GM23338 (cell line): ENCODE measurements at regions not wholly inside any gene's neighbourhood (a gene's known extent, or its start where the extent isn't known, plus 50 kb on each side); places are given as distances from the start of the nearest gene placed in this dataset.

Experiments
- ATAC-seq: fragments of 200-7000 bp; cut with Tn5 transposase; 3 replicates; pipeline ENCODE4 v1.9.1; 2020
- DNase-seq: peaks from one replicate; pipeline ENCODE4 v3.0.0-alpha.2; 2015; ENCODE audit warnings: low spot score
- H2AFZ ChIP-seq: fragments of 200-600 bp; sonication (generic); 2 replicates; pipeline ENCODE4 v1.8.0; 2016; ENCODE audit warnings: antibody characterized with exemption, mild to moderate bottlenecking, moderate library complexity
- H3F3A ChIP-seq: fragments of 200-600 bp; sonication (generic); replicated peaks from 2 replicates; pipeline ENCODE4 v1.8.0; 2017; ENCODE audit warnings: antibody characterized with exemption, mixed run types, low read depth
- H3K27ac ChIP-seq: fragments of 200-600 bp; sonication (generic); 2 replicates; pipeline ENCODE4 v1.6.1; 2016; ENCODE audit warnings: low read depth
- H3K27me3 ChIP-seq: fragments of 200-600 bp; sonication (generic); 2 replicates; pipeline ENCODE4 v1.8.0; 2016; ENCODE audit warnings: mild to moderate bottlenecking, mixed run types, moderate library complexity; ENCODE audit not compliant: insufficient read depth
- H3K36me3 ChIP-seq: fragments of 200-600 bp; sonication (generic); 2 replicates; pipeline ENCODE4 v1.8.0; 2016; ENCODE audit warnings: mild to moderate bottlenecking; ENCODE audit not compliant: insufficient read depth
- H3K4me1 ChIP-seq: fragments of 200-600 bp; sonication (generic); 2 replicates; pipeline ENCODE4 v1.8.0; 2016; ENCODE audit warnings: mild to moderate bottlenecking, moderate library complexity; ENCODE audit not compliant: insufficient read depth
- H3K4me2 ChIP-seq: fragments of 200-600 bp; sonication (generic); 2 replicates; pipeline ENCODE4 v1.7.1; 2017; ENCODE audit warnings: mixed run types
- H3K4me3 ChIP-seq: fragments of 200-600 bp; sonication (generic); 2 replicates; pipeline ENCODE4 v1.6.1; 2016; ENCODE audit warnings: mixed run types
- H3K79me2 ChIP-seq: fragments of 200-600 bp; sonication (generic); replicated peaks from 2 replicates; pipeline ENCODE4 v1.8.0; 2017; ENCODE audit warnings: mild to moderate bottlenecking; ENCODE audit not compliant: insufficient read depth
- H3K9me2 ChIP-seq: fragments of 200-600 bp; sonication (generic); 2 replicates; pipeline ENCODE4 v1.8.0; 2017; ENCODE audit not compliant: insufficient read depth
- H4K20me1 ChIP-seq: fragments of 200-600 bp; sonication (generic); replicated peaks from 2 replicates; pipeline ENCODE4 v1.8.0; 2017; ENCODE audit warnings: mild to moderate bottlenecking; ENCODE audit not compliant: insufficient read depth
- H3K27ac Mint-ChIP-seq: 2 replicates; pipeline ENCODE4 v1.8.0; 2020; ENCODE audit warnings: inconsistent platforms, mild to moderate bottlenecking, moderate library complexity, mixed read lengths
- H3K27me3 Mint-ChIP-seq: 3 replicates; pipeline ENCODE4 v1.8.0; 2022; ENCODE audit warnings: low read depth, mild to moderate bottlenecking, moderate library complexity, mixed read lengths, inconsistent platforms; ENCODE audit not compliant: insufficient read depth, poor library complexity
- H3K36me3 Mint-ChIP-seq: 3 replicates; pipeline ENCODE4 v1.8.0; 2021; ENCODE audit warnings: low read depth, mild to moderate bottlenecking, inconsistent platforms, moderate library complexity, mixed read lengths
- H3K4me1 Mint-ChIP-seq: 3 replicates; pipeline ENCODE4 v1.8.0; 2020; ENCODE audit warnings: mild to moderate bottlenecking, inconsistent platforms, mixed read lengths
- H3K4me3 Mint-ChIP-seq: 3 replicates; pipeline ENCODE4 v1.8.0; 2021; ENCODE audit warnings: moderate library complexity, mild to moderate bottlenecking, inconsistent platforms, mixed read lengths
- H3K9me3 Mint-ChIP-seq: 3 replicates; pipeline ENCODE4 v1.8.0; 2020; ENCODE audit warnings: moderate library complexity, mild to moderate bottlenecking, inconsistent platforms, mixed read lengths
- CTCF ChIP-seq, 2 experiments: fragments of 200-600 bp in 1 of 2; sonication (generic) in 1 of 2; conservative IDR thresholded peaks; 2 replicates each; pipeline versions ENCODE4 v1.5.1 to v1.6.1; 2016 to 2017; ENCODE audit warnings: antibody characterized with exemption in 2 of 2, low read depth in 2 of 2, mild to moderate bottlenecking in 2 of 2, moderate library complexity in 1 of 2
- ETS1 ChIP-seq: IDR thresholded peaks from 2 replicates; pipeline ENCODE4 v1.6.1; 2016; ENCODE audit warnings: antibody characterized with exemption
- EZH2 ChIP-seq: fragments of 200-600 bp; sonication (generic); IDR thresholded peaks from one replicate; pipeline ENCODE4 v1.8.0; 2017; ENCODE audit warnings: antibody characterized with exemption, mild to moderate bottlenecking, low read depth; ENCODE audit not compliant: unreplicated experiment
- EZH2phosphoT487 ChIP-seq: fragments of 200-600 bp; sonication (generic); IDR thresholded peaks from one replicate; pipeline ENCODE4 v1.8.1; 2018; ENCODE audit warnings: antibody characterized with exemption; ENCODE audit not compliant: unreplicated experiment
- NANOG ChIP-seq: IDR thresholded peaks from 2 replicates; pipeline ENCODE4 v1.6.1; 2016; ENCODE audit warnings: antibody characterized with exemption, borderline replicate concordance
- POLR2AphosphoS5 ChIP-seq: IDR thresholded peaks from 2 replicates; pipeline ENCODE4 v1.6.1; 2016; ENCODE audit warnings: antibody characterized with exemption, low read depth
- REST ChIP-seq: IDR thresholded peaks from one replicate; pipeline ENCODE4 v1.6.1; 2018; ENCODE audit warnings: antibody characterized with exemption; ENCODE audit not compliant: unreplicated experiment
- ZNF114 ChIP-seq: fragments of 250-450 bp; sonication (Bioruptor Pico); IDR thresholded peaks from 2 replicates; pipeline ENCODE4 v1.5.0; 2020; ENCODE audit warnings: mild to moderate bottlenecking, moderate library complexity
- ZNF331 ChIP-seq: fragments of 250-450 bp; sonication (Bioruptor Pico); IDR thresholded peaks from 2 replicates; pipeline ENCODE4 v1.5.0; 2020; ENCODE audit warnings: low read depth, mild to moderate bottlenecking, moderate library complexity

GRCh38 chr14:57022608-57023007, 212.3 kb upstream of the OTX2 start:
- Mint-ChIP-seq H3K9me3 (peaks cover 17% of the 10 kb centered on the region; the same call in 2 of the 3 replicates), H3K27me3 (peaks cover 4% of the 10 kb centered on the region), H3K4me3 (no peak overlapping the region; the same call in 2 of the 3 replicates), H3K27ac (no peak overlapping the region), H3K4me1 (peaks cover 29% of the 10 kb centered on the region), H3K36me3 (peaks cover 21% of the 10 kb centered on the region)
- H3K36me3 ChIP-seq, result no peaks in the 10 kb centered on the region
- no peaks in the 10 kb centered on the region for H4K20me1 ChIP-seq
- DNase-seq (no peak), ATAC-seq (no peak)
- H3K4me3 ChIP-seq, result no peak overlapping the region
- H3K27ac ChIP-seq, result no peak overlapping the region; the same call in 1 of the 2 replicates
- no peaks in the 10 kb centered on the region; the same call in 1 of the 2 replicates for H3K9me2 ChIP-seq
- no peaks in the 10 kb centered on the region for H3K27me3 ChIP-seq
- peaks cover 29% of the 10 kb centered on the region for H3K4me1 ChIP-seq
- H3K4me2 ChIP-seq, result peak overlapping the region; percentile 33
- H3K79me2 ChIP-seq, result no peaks in the 10 kb centered on the region
- no peak for TF ChIP-seq ZNF114 (CRISPR knock-in tag)
- TF ChIP-seq POLR2AphosphoS5, result no peak
- TF ChIP-seq CTCF (conservative IDR thresholded peaks at IDR 0.05; ENCODE audit: low read depth in 2 of 2), result no peak
- no peak for TF ChIP-seq ZNF331
- TF ChIP-seq EZH2phosphoT487, result no peak
- TF ChIP-seq NANOG, result no peak
- no peak for TF ChIP-seq REST
- TF ChIP-seq EZH2, result no peak
- H2AFZ ChIP-seq, result peak overlapping the region; percentile 45; the same call in 1 of the 2 replicates
- H3F3A ChIP-seq, result no peaks in the 10 kb centered on the region

GRCh38 chr14:57018065-57018464, 207.8 kb upstream of the OTX2 start:
- Histone ChIP-seq H3K9me2 (no peaks in the 10 kb centered on the region), H3K79me2 (no peaks in the 10 kb centered on the region), H3K4me2 (no peak overlapping the region), H2AFZ (no peak overlapping the region), H4K20me1 (no peaks in the 10 kb centered on the region), H3K36me3 (peaks cover 10% of the 10 kb centered on the region), H3K4me3 (no peak overlapping the region), H3K4me1 (peaks cover 28% of the 10 kb centered on the region), H3K27ac (no peak overlapping the region), H3K27me3 (no peaks in the 10 kb centered on the region), H3F3A (no peaks in the 10 kb centered on the region)
- Mint-ChIP-seq H3K27me3 (peaks cover 4% of the 10 kb centered on the region), H3K4me3 (no peak overlapping the region), H3K36me3 (peaks cover 10% of the 10 kb centered on the region), H3K4me1 (peaks cover 29% of the 10 kb centered on the region), H3K9me3 (peaks cover 21% of the 10 kb centered on the region), H3K27ac (no peak overlapping the region)
- DNase-seq, result no peak
- ATAC-seq, result no peak
- TF ChIP-seq ETS1, result no peak
- TF ChIP-seq CTCF (conservative IDR thresholded peaks at IDR 0.05; ENCODE audit: low read depth in 2 of 2), result no peak
